ENCODE measurements at regions not wholly inside any gene's neighbourhood (a gene's known extent, or its start where the extent isn't known, plus 50 kb on each side); places are given as distances from the start of the nearest gene placed in this dataset.

GRCh38 chr6:9485992-9486391, 928.9 kb downstream of the TFAP2A start:
- intact Hi-C loops (cut with DNase I), result no loop called here
- no peaks in the 10 kb centered on the region for H3K9me3 ChIP-seq

GRCh38 chr6:9484686-9485085, 930.2 kb downstream of the TFAP2A start:
- no peaks in the 10 kb centered on the region for H3K9me3 ChIP-seq
- H3K36me3 ChIP-seq, result no peaks in the 10 kb centered on the region
- DNase-seq (ENCODE audit: low spot score in 2 of 2), result no peak
- H3K4me1 ChIP-seq, result no peaks in the 10 kb centered on the region
- H3K4me3 ChIP-seq, result no peak overlapping the region
- no peak for TF ChIP-seq CTCF (IDR thresholded peaks at IDR 0.05)
- no peaks in the 10 kb centered on the region for H3K27me3 ChIP-seq
- no peak overlapping the region for H3K27ac ChIP-seq
- intact Hi-C loops (cut with DNase I), result no loop called here

More at GRCh38 chr6:9485992-9486391, 928.9 kb downstream of the TFAP2A start:
- DNase-seq (ENCODE audit: low spot score in 2 of 2), result no peak
- Histone ChIP-seq H3K4me3 (no peak overlapping the region), H3K27me3 (no peaks in the 10 kb centered on the region), H3K4me1 (no peaks in the 10 kb centered on the region), H3K36me3 (no peaks in the 10 kb centered on the region), H3K27ac (no peak overlapping the region)
- no peak for TF ChIP-seq CTCF (IDR thresholded peaks at IDR 0.05)

GRCh38 chr6:9484091-9484490, 930.8 kb downstream of the TFAP2A start:
- no peak for DNase-seq (ENCODE audit: low spot score in 2 of 2)
- TF ChIP-seq CTCF (IDR thresholded peaks at IDR 0.05), result no peak
- Histone ChIP-seq H3K27ac (no peak overlapping the region), H3K27me3 (no peaks in the 10 kb centered on the region), H3K36me3 (no peaks in the 10 kb centered on the region), H3K9me3 (no peaks in the 10 kb centered on the region), H3K4me1 (no peaks in the 10 kb centered on the region), H3K4me3 (no peak overlapping the region)
- intact Hi-C loops (cut with DNase I), result no loop called here

- H3K27me3 ChIP-seq, result no peaks in the 10 kb centered on the region
- no peaks in the 10 kb centered on the region for H3K36me3 ChIP-seq
- no peak overlapping the region for H3K27ac ChIP-seq
- H3K4me3 ChIP-seq, result no peak overlapping the region
- H3K4me1 ChIP-seq, result no peaks in the 10 kb centered on the region
- TF ChIP-seq CTCF (IDR thresholded peaks at IDR 0.05), result no peak
- intact Hi-C loops (cut with DNase I), result no loop called here
- no peak for DNase-seq (ENCODE audit: low spot score in 2 of 2)
- H3K9me3 ChIP-seq, result no peaks in the 10 kb centered on the region
Observed at GRCh38 chr6:9482030-9482738, 932.7 kb downstream of the TFAP2A start.

- TF ChIP-seq CTCF (IDR thresholded peaks at IDR 0.05), result no peak
- Histone ChIP-seq H3K36me3 (no peaks in the 10 kb centered on the region), H3K27me3 (no peaks in the 10 kb centered on the region), H3K27ac (no peak overlapping the region), H3K4me1 (no peaks in the 10 kb centered on the region), H3K9me3 (no peaks in the 10 kb centered on the region), H3K4me3 (no peak overlapping the region)
- no peak for DNase-seq (ENCODE audit: low spot score in 2 of 2)
- intact Hi-C loops (cut with DNase I), result no loop called here
Observed at GRCh38 chr6:9481292-9482029, 933.4 kb downstream of the TFAP2A start.

Data from ascending aorta (tissue), 2 donors.